Vagina (tissue), 2 donors: ENCODE measurements at regions not wholly inside any gene's neighbourhood (a gene's known extent, or its start where the extent isn't known, plus 50 kb on each side); places are given as distances from the start of the nearest gene placed in this dataset.

ENCODE experiments used
- POLR2A ChIP-seq, 2 donors: fragments of 450-650 bp; IDR thresholded peaks; one replicate each; pipeline ENCODE4 v1.6.1; 2017; ENCODE audit warnings: antibody characterized with exemption in 2 of 2, mild to moderate bottlenecking in 2 of 2, moderate library complexity in 2 of 2
- POLR2AphosphoS5 ChIP-seq, 2 donors: sonication (generic); formaldehyde crosslinking; IDR thresholded peaks; one replicate each; pipeline ENCODE4 v1.9.0; 2017; ENCODE audit warnings: antibody characterized with exemption in 2 of 2, mild to moderate bottlenecking in 2 of 2, low read depth in 1 of 2; ENCODE audit not compliant: insufficient read depth in 1 of 2
- TF ChIP-seq, protein P1 (sequence below), 3 experiments: fragments of 450-650 bp in 2 of 3; fragments of 200-600 bp in 1 of 3; sonication (generic) in 1 of 3; IDR thresholded peaks; one replicate each; pipeline ENCODE4 v1.5.1; 2017 to 2019; ENCODE audit warnings: antibody characterized with exemption in 3 of 3, mild to moderate bottlenecking in 2 of 3, moderate library complexity in 2 of 3

- no peak for TF ChIP-seq POLR2A (IDR thresholded peaks at IDR 0.05)
- TF ChIP-seq, protein P1, sequence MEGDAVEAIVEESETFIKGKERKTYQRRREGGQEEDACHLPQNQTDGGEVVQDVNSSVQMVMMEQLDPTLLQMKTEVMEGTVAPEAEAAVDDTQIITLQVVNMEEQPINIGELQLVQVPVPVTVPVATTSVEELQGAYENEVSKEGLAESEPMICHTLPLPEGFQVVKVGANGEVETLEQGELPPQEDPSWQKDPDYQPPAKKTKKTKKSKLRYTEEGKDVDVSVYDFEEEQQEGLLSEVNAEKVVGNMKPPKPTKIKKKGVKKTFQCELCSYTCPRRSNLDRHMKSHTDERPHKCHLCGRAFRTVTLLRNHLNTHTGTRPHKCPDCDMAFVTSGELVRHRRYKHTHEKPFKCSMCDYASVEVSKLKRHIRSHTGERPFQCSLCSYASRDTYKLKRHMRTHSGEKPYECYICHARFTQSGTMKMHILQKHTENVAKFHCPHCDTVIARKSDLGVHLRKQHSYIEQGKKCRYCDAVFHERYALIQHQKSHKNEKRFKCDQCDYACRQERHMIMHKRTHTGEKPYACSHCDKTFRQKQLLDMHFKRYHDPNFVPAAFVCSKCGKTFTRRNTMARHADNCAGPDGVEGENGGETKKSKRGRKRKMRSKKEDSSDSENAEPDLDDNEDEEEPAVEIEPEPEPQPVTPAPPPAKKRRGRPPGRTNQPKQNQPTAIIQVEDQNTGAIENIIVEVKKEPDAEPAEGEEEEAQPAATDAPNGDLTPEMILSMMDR (IDR thresholded peaks at IDR 0.05), result no peak
- TF ChIP-seq POLR2AphosphoS5 (IDR thresholded peaks at IDR 0.05; ENCODE audit: insufficient read depth in 1 of 2, low read depth in 1 of 2), result no peak
Measured at GRCh38 chr4:117264072-117264471, 178.7 kb upstream of the TRAM1L1 start.
